CD4-positive, alpha-beta T cell treated with Interleukin-6 for 4 hours (primary cell): ENCODE measurements at regions not wholly inside any gene's neighbourhood (a gene's known extent, or its start where the extent isn't known, plus 50 kb on each side); places are given as distances from the start of the nearest gene placed in this dataset.
"Not testable (repeated sequence)": the region's sequence is repeated elsewhere in the genome, so short reads cannot be mapped to it uniquely, and the experiment has no call there.

Source experiments
- DNase-seq: peaks from one replicate; pipeline ENCODE4 v3.0.0-alpha.2; 2020; ENCODE audit warnings: mixed read lengths

GRCh38 chr12:59404109-59404650 is 191.6 kb upstream of the SLC16A7 start:
- DNase-seq, result no peak

- DNase-seq, result peak; percentile 38
These were observed 192.4 kb upstream of the SLC16A7 start for GRCh38 chr12:59403259-59403932.

GRCh38 chr12:59401862-59402261 is 194.0 kb upstream of the SLC16A7 start:
- DNase-seq, result no peak

GRCh38 chr12:59398164-59398563 is 197.7 kb upstream of the SLC16A7 start:
- no peak for DNase-seq

- DNase-seq, result no peak
These were observed 198.9 kb upstream of the SLC16A7 start for GRCh38 chr12:59396919-59397318.

- no peak for DNase-seq
These were observed 199.3 kb upstream of the SLC16A7 start for GRCh38 chr12:59396519-59396918.

- not testable (repeated sequence) for DNase-seq
These were observed 200.5 kb upstream of the SLC16A7 start for GRCh38 chr12:59395310-59395709.

GRCh38 chr12:59393506-59393905 is 202.3 kb upstream of the SLC16A7 start:
- no peak for DNase-seq

- no peak for DNase-seq
These were observed 205.8 kb upstream of the SLC16A7 start for GRCh38 chr12:59389968-59390576.

- no peak for DNase-seq
These were observed 207.1 kb upstream of the SLC16A7 start for GRCh38 chr12:59388694-59389093.

GRCh38 chr12:59388176-59388575 is 207.7 kb upstream of the SLC16A7 start:
- no peak for DNase-seq

- no peak for DNase-seq
These were observed 209.6 kb upstream of the SLC16A7 start for GRCh38 chr12:59386236-59386635.

- no peak for DNase-seq
These were observed 212.6 kb upstream of the SLC16A7 start for GRCh38 chr12:59383079-59383822.

- DNase-seq, result no peak
These were observed 213.3 kb upstream of the SLC16A7 start for GRCh38 chr12:59382282-59383078.

- no peak for DNase-seq
These were observed 214.7 kb upstream of the SLC16A7 start for GRCh38 chr12:59381106-59381505.

- DNase-seq, result no peak
These were observed 220.2 kb upstream of the SLC16A7 start for GRCh38 chr12:59375633-59376032.

- DNase-seq, result no peak
These were observed 221.0 kb upstream of the SLC16A7 start for GRCh38 chr12:59374783-59375182.

- DNase-seq, result no peak
These were observed 222.9 kb upstream of the SLC16A7 start for GRCh38 chr12:59372956-59373355.

- no peak for DNase-seq
These were observed 224.9 kb upstream of the SLC16A7 start for GRCh38 chr12:59370933-59371332.

GRCh38 chr12:59365133-59365532 is 230.7 kb upstream of the SLC16A7 start:
- DNase-seq, result no peak

- DNase-seq, result no peak
These were observed 238.0 kb upstream of the SLC16A7 start for GRCh38 chr12:59357811-59358210.

GRCh38 chr12:59346248-59346647 is 249.6 kb upstream of the SLC16A7 start:
- not testable (repeated sequence) for DNase-seq

- DNase-seq, result no peak
These were observed 250.4 kb upstream of the SLC16A7 start for GRCh38 chr12:59345406-59345805.
